GM19025 (cell line): ENCODE measurements at regions not wholly inside any gene's neighbourhood (a gene's known extent, or its start where the extent isn't known, plus 50 kb on each side); places are given as distances from the start of the nearest gene placed in this dataset.
"Not testable (repeated sequence)": the region's sequence is repeated elsewhere in the genome, so short reads cannot be mapped to it uniquely, and the experiment has no call there.

ENCODE experiments used
- ATAC-seq: cut with Tn5 transposase; IDR thresholded peaks from one replicate; pipeline ENCODE4 v1.9.1; 2021; ENCODE audit warnings: mild to moderate bottlenecking, low read depth, moderate library complexity; ENCODE audit not compliant: unreplicated experiment

- ATAC-seq = not testable (repeated sequence)
These were observed 75.2 kb upstream of the CAB39 start for GRCh38 chr2:230637486-230637885.

DNA sequence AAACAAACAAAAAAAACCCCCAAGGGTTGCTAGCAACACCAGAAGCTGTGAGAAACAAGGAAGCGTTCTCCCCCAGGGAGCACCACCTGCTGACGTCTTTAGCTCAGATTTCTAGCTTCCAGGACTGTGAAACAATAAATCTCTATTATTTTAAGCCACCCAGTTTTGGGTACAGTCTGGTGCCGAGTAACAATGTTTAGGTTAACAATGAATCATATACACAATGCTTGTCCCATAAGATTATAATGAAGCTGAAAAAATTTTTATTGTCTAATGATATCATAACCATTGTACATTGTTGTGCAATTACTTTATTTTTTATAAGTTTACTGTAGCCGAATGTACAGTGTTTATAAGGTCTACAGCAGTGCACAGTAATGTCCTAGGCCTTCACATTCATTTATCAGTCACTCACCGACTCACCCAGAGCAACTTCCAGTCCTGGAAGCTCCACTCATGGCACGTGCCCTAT, 72.1 kb upstream of the CAB39 start:
- no peak for ATAC-seq

GRCh38 chr2:230642966-230643365, 69.7 kb upstream of the CAB39 start:
- ATAC-seq = no peak

DNA sequence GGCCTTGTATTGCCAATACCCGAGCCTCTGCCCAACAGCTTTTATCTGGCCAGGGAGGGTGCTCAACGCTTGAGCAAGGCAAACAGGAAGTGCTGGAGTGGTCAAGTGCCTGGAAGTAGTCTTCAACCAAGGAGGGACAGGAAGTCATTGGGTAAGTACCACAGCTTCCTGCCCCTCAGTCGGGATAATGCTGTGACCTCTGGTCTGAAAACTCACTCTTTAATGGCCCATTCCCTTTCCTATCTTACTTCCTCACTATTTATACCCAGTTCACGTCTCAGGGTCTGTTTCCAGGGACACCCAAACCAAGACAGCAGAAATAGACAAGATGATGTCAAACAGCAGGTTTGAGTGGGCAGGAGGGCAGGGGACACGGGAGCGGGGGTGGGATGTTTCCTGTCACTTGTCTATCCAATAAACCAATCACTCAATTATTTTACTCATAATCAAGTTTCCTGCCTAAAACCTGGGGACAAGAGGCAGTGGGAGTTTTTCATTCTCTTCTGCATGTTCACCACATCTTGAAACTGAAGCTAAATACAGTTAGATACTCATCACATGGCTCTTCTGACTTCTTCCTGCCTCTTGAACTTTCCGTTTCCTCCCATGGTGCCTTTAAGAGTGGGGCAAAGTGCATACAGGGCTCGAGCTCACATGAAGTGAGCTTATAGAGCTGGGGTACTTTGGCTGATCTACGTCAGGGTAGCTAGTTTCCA, 68.9 kb upstream of the CAB39 start:
- peak; percentile 83 for ATAC-seq

DNA sequence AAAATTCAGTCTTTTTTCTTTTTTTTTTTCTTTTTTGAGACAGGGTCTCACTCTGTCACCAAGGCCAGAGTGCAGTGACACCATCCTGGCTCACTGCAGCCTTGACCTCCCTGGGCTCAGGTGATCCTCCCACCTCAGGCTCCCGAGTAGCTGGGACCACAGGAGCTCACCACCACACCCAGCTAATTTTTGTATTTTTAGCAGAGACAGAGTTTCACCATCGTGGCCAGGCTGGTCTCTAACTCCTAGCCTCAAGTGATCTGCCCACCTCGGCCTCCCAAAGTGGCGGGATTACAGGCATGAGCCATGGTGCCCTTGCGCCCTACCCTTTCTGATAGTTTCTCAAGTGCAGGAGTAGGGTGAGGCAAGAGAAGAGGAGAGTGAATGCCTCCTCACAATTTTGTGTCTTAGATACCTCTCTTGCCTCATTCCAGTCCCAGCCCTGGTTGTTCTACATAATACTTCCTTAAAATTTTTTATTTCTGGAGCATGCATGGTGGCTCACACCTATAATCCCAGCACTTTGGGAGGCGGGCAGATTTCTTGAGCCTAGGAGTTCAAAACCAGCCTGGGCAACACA, 68.2 kb upstream of the CAB39 start:
- no peak for ATAC-seq

DNA sequence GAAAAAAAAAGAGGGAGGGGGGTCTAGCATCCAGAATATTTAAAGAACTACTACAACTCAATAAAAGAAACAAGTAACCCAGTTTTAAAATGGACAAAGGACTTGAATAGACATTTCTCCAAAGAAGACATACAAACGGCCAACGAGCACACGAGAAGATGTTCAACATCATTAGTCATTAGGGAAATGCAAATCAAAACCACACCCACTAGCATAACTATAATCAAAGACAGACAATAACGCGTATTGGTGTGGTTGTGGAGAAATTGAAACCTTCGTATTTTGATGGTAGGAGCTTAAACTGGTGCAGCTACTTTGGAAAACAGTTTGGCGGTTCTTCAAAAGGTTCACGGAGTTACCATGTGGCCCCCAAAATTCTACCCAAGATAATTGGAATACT, 64.3 kb upstream of the CAB39 start:
- ATAC-seq = no peak

- peak; percentile 79 for ATAC-seq
These were observed 62.0 kb upstream of the CAB39 start for GRCh38 chr2:230650585-230651137.

- ATAC-seq = no peak
These were observed 58.6 kb upstream of the CAB39 start for GRCh38 chr2:230654057-230654456.

GRCh38 chr2:230657462-230657861, 55.2 kb upstream of the CAB39 start:
- no peak for ATAC-seq

DNA sequence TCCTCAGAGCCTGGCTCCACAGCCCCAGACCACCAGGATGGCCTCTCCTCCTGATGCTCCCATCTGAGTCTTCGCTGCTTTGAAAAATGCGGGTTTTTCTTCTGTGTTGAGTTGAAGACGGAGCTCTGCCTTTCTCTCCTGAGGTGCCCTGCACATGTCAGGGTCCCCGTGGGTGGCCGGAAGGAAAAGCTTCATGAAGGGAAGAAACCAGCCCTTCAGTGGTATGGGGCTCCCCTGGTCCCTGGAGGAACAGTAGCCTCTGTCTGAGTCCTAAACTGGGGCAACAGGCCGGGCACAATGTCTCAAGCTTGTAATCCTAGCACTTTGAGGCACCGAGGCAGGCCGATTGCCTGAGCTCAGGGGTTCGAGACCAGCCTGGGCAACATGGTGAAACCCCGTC, 54.7 kb upstream of the CAB39 start:
- no peak for ATAC-seq

DNA sequence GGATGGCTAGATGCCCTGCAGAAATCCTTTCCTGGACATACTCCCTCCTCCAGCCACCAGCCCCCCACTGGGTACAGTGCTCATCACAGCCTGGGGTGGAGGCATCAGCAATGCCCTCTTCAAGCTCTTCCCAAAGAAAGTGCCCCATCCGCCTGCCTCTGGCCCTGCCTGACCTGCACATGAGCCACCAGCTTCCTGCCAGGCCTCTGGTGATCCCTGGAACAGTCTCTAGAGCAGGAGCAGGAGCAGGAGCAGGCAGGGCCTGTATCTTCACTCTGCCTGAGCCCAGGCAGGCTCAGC, 54.1 kb upstream of the CAB39 start:
- no peak for ATAC-seq

GRCh38 chr2:230658877-230659652, 53.6 kb upstream of the CAB39 start:
- peak; percentile 48 for ATAC-seq

- no peak for ATAC-seq
These were observed 52.2 kb upstream of the CAB39 start for GRCh38 chr2:230660294-230661060.

GRCh38 chr2:230661072-230661957, 51.3 kb upstream of the CAB39 start:
- ATAC-seq = no peak
